Activated CD4-positive, alpha-beta T cell treated with anti-CD3 and anti-CD28 coated beads, Interleukin-2, amount 10 ng/mL, durations not matched to agents 7 days and 5 days (primary cell): ENCODE measurements at regions not wholly inside any gene's neighbourhood (a gene's known extent, or its start where the extent isn't known, plus 50 kb on each side); places are given as distances from the start of the nearest gene placed in this dataset.
"Not testable (repeated sequence)": the region's sequence is repeated elsewhere in the genome, so short reads cannot be mapped to it uniquely, and the experiment has no call there.

Source experiments
- CTCF ChIA-PET: fragments of 350-600 bp; sonication (Branson Sonifier 250); formaldehyde crosslinking; loops from one replicate; lab custom pipeline; 2021; ENCODE audit warnings: antibody characterized with exemption; lab: Charles Lee
- POLR2A ChIA-PET: fragments of 350-600 bp; sonication (Branson Sonifier 250); formaldehyde crosslinking; loops from one replicate; lab custom pipeline; 2021; ENCODE audit warnings: antibody characterized with exemption; lab: Charles Lee
- DNase-seq: peaks from one replicate; pipeline ENCODE4 v3.0.0-alpha.2; 2020
- H3K27ac Mint-ChIP-seq: one replicate; pipeline ENCODE4 v1.8.0; 2021; ENCODE audit warnings: mild to moderate bottlenecking, moderate library complexity, mixed read lengths
- H3K27me3 Mint-ChIP-seq: one replicate; pipeline ENCODE4 v1.8.0; 2021; ENCODE audit warnings: mixed read lengths
- H3K36me3 Mint-ChIP-seq: one replicate; pipeline ENCODE4 v1.8.0; 2021; ENCODE audit warnings: low read depth, mixed read lengths
- H3K4me1 Mint-ChIP-seq: one replicate; pipeline ENCODE4 v1.8.0; 2021; ENCODE audit warnings: mixed read lengths
- H3K4me3 Mint-ChIP-seq: one replicate; pipeline ENCODE4 v1.8.0; 2021; ENCODE audit warnings: mild to moderate bottlenecking, moderate library complexity, mixed read lengths
- H3K9me3 Mint-ChIP-seq: one replicate; pipeline ENCODE4 v1.8.0; 2021; ENCODE audit warnings: mixed read lengths

- Mint-ChIP-seq H3K4me1 (no peaks in the 10 kb centered on the region), H3K27ac (no peak overlapping the region), H3K27me3 (no peaks in the 10 kb centered on the region), H3K36me3 (no peaks in the 10 kb centered on the region), H3K4me3 (no peak overlapping the region), H3K9me3 (peaks cover 2% of the 10 kb centered on the region)
- POLR2A ChIA-PET = no interaction called here
- CTCF ChIA-PET = no interaction called here
- no peak for DNase-seq
Observed at GRCh38 chrX:65971151-65971550, 68.7 kb downstream of the VSIG4 start.

GRCh38 chrX:65967159-65967558 lies 72.7 kb downstream of the VSIG4 start:
- H3K27ac Mint-ChIP-seq, DNase-seq, H3K36me3 Mint-ChIP-seq, H3K4me1 Mint-ChIP-seq, H3K27me3 Mint-ChIP-seq, POLR2A ChIA-PET, H3K4me3 Mint-ChIP-seq, CTCF ChIA-PET: not testable (repeated sequence)
- H3K9me3 Mint-ChIP-seq = peaks cover 12% of the 10 kb centered on the region

- no peaks in the 10 kb centered on the region for H3K4me1 Mint-ChIP-seq
- no peak overlapping the region for H3K27ac Mint-ChIP-seq
- H3K27me3 Mint-ChIP-seq = no peaks in the 10 kb centered on the region
- CTCF ChIA-PET = interaction anchor here (1.4 kb wide), 1 partner anchor 25 kb away, joined by 3 read pairs; no protein-coding TSS in a partner anchor
- DNase-seq = no peak
- peaks cover 17% of the 10 kb centered on the region for H3K9me3 Mint-ChIP-seq
- no peaks in the 10 kb centered on the region for H3K36me3 Mint-ChIP-seq
- POLR2A ChIA-PET = no interaction called here
- no peak overlapping the region for H3K4me3 Mint-ChIP-seq
Observed at GRCh38 chrX:65961714-65962113, 78.2 kb downstream of the VSIG4 start.

- Mint-ChIP-seq H3K9me3 (peaks cover 23% of the 10 kb centered on the region), H3K4me1 (peaks cover 9% of the 10 kb centered on the region), H3K4me3 (no peak overlapping the region), H3K27me3 (no peaks in the 10 kb centered on the region), H3K36me3 (peaks cover 6% of the 10 kb centered on the region), H3K27ac (no peak overlapping the region)
- DNase-seq = no peak
- CTCF ChIA-PET = interaction anchor here (0.6 kb wide), 1 partner anchor 1724 kb away, joined by 4 read pairs; no protein-coding TSS in a partner anchor
- POLR2A ChIA-PET = no interaction called here
Observed at GRCh38 chrX:65948103-65948502, 91.8 kb downstream of the VSIG4 start.

GRCh38 chrX:65941775-65942174 lies 98.1 kb downstream of the VSIG4 start:
- no peaks in the 10 kb centered on the region for H3K4me1 Mint-ChIP-seq
- H3K27me3 Mint-ChIP-seq = no peaks in the 10 kb centered on the region
- no peak for DNase-seq
- H3K27ac Mint-ChIP-seq = no peak overlapping the region
- H3K4me3 Mint-ChIP-seq = no peak overlapping the region
- ChIA-PET CTCF (no interaction called here), POLR2A (no interaction called here)
- peaks cover 20% of the 10 kb centered on the region for H3K9me3 Mint-ChIP-seq
- peaks cover 6% of the 10 kb centered on the region for H3K36me3 Mint-ChIP-seq

GRCh38 chrX:65933085-65933589 lies 106.7 kb downstream of the VSIG4 start:
- POLR2A ChIA-PET = no interaction called here
- H3K9me3 Mint-ChIP-seq = peaks cover 10% of the 10 kb centered on the region
- no peak overlapping the region for H3K27ac Mint-ChIP-seq
- H3K36me3 Mint-ChIP-seq = peaks cover 16% of the 10 kb centered on the region
- no peak overlapping the region for H3K4me3 Mint-ChIP-seq
- no peaks in the 10 kb centered on the region for H3K27me3 Mint-ChIP-seq
- DNase-seq = no peak
- CTCF ChIA-PET = no interaction called here
- peaks cover 5% of the 10 kb centered on the region for H3K4me1 Mint-ChIP-seq

- no peak for DNase-seq
- Mint-ChIP-seq H3K36me3 (peaks cover 23% of the 10 kb centered on the region), H3K27ac (no peak overlapping the region), H3K9me3 (peaks cover 11% of the 10 kb centered on the region), H3K4me1 (peaks cover 12% of the 10 kb centered on the region), H3K27me3 (no peaks in the 10 kb centered on the region), H3K4me3 (no peak overlapping the region)
- CTCF ChIA-PET = no interaction called here
- POLR2A ChIA-PET = no interaction called here
Observed at GRCh38 chrX:65932173-65933084, 107.5 kb downstream of the VSIG4 start.

- Mint-ChIP-seq H3K36me3 (peaks cover 41% of the 10 kb centered on the region), H3K27ac (peak overlapping the region; percentile 41), H3K4me3 (no peak overlapping the region), H3K27me3 (no peaks in the 10 kb centered on the region), H3K9me3 (peaks cover 24% of the 10 kb centered on the region), H3K4me1 (peaks cover 46% of the 10 kb centered on the region)
- no peak for DNase-seq
- CTCF ChIA-PET = no interaction called here
- POLR2A ChIA-PET = no interaction called here
Observed at GRCh38 chrX:65928522-65928921, 111.4 kb downstream of the VSIG4 start.

- Mint-ChIP-seq H3K27ac (peak overlapping the region; percentile 95), H3K4me1 (peaks cover 47% of the 10 kb centered on the region), H3K9me3 (peaks cover 26% of the 10 kb centered on the region), H3K36me3 (peaks cover 42% of the 10 kb centered on the region)
- CTCF ChIA-PET, DNase-seq, H3K4me3 Mint-ChIP-seq, H3K27me3 Mint-ChIP-seq, POLR2A ChIA-PET: not testable (repeated sequence)
Observed at GRCh38 chrX:65927386-65927785, 112.5 kb downstream of the VSIG4 start.

GRCh38 chrX:65926095-65927019 lies 113.5 kb downstream of the VSIG4 start:
- peaks cover 38% of the 10 kb centered on the region for H3K36me3 Mint-ChIP-seq
- peak; percentile 77 for DNase-seq
- H3K27me3 Mint-ChIP-seq = no peaks in the 10 kb centered on the region
- H3K27ac Mint-ChIP-seq = peak overlapping the region; percentile 95
- ChIA-PET POLR2A (no interaction called here), CTCF (interaction anchor here (1.1 kb wide), 1 partner anchor 18 kb away, joined by 3 read pairs; no protein-coding TSS in a partner anchor)
- peaks cover 28% of the 10 kb centered on the region for H3K9me3 Mint-ChIP-seq
- H3K4me3 Mint-ChIP-seq = peak overlapping the region; percentile 51
- H3K4me1 Mint-ChIP-seq = peaks cover 51% of the 10 kb centered on the region

GRCh38 chrX:65925592-65925991 lies 114.3 kb downstream of the VSIG4 start:
- peak overlapping the region; percentile 95 for H3K27ac Mint-ChIP-seq
- POLR2A ChIA-PET = no interaction called here
- peaks cover 28% of the 10 kb centered on the region for H3K9me3 Mint-ChIP-seq
- H3K27me3 Mint-ChIP-seq = no peaks in the 10 kb centered on the region
- peaks cover 37% of the 10 kb centered on the region for H3K36me3 Mint-ChIP-seq
- no peak for DNase-seq
- CTCF ChIA-PET = interaction anchor here (1.1 kb wide), 1 partner anchor 18 kb away, joined by 3 read pairs; no protein-coding TSS in a partner anchor
- H3K4me3 Mint-ChIP-seq = no peak overlapping the region
- H3K4me1 Mint-ChIP-seq = peaks cover 58% of the 10 kb centered on the region

- Mint-ChIP-seq H3K4me3 (no peak overlapping the region), H3K27ac (peak overlapping the region; percentile 36), H3K36me3 (peaks cover 34% of the 10 kb centered on the region), H3K9me3 (peaks cover 25% of the 10 kb centered on the region), H3K4me1 (peaks cover 63% of the 10 kb centered on the region), H3K27me3 (no peaks in the 10 kb centered on the region)
- CTCF ChIA-PET = interaction anchor here (1.1 kb wide), 1 partner anchor 17 kb away, joined by 3 read pairs; no protein-coding TSS in a partner anchor
- no peak for DNase-seq
- POLR2A ChIA-PET = no interaction called here
Observed at GRCh38 chrX:65925005-65925404, 114.9 kb downstream of the VSIG4 start.
